Epithelial cell of prostate (primary cell): ENCODE measurements at regions not wholly inside any gene's neighbourhood (a gene's known extent, or its start where the extent isn't known, plus 50 kb on each side); places are given as distances from the start of the nearest gene placed in this dataset.

Experiments
- DNase-seq: peaks from one replicate; pipeline ENCODE4 v3.0.0-alpha.2; 2011; ENCODE audit warnings: low read depth, low spot score
- H3K27ac ChIP-seq: fragments of 450-650 bp; 2 replicates; pipeline ENCODE4 v1.5.1; 2017; ENCODE audit warnings: mild to moderate bottlenecking

- H3K27ac ChIP-seq: peak overlapping the region; percentile 7
- DNase-seq: no peak
Measured at GRCh38 chr14:76929927-76930326, 98.6 kb downstream of the IRF2BPL start.

GRCh38 chr14:76927971-76928700, 100.4 kb downstream of the IRF2BPL start:
- peak overlapping the region; percentile 48 for H3K27ac ChIP-seq

GRCh38 chr14:76926521-76927251, 100.5 kb downstream of the LRRC74A start:
- peak overlapping the region; percentile 48 for H3K27ac ChIP-seq
- no peak for DNase-seq

More at GRCh38 chr14:76927971-76928700, 100.4 kb downstream of the IRF2BPL start:
- no peak for DNase-seq

- no peak for DNase-seq
- H3K27ac ChIP-seq: no peak overlapping the region
Measured at GRCh38 chr14:76925097-76925441, 98.9 kb downstream of the LRRC74A start.

- no peak for DNase-seq
- no peak overlapping the region for H3K27ac ChIP-seq
Measured at GRCh38 chr14:76924371-76925096, 98.3 kb downstream of the LRRC74A start.

- no peak for DNase-seq
- H3K27ac ChIP-seq: no peak overlapping the region
Measured at GRCh38 chr14:76923431-76924370, 97.5 kb downstream of the LRRC74A start.

- H3K27ac ChIP-seq: no peak overlapping the region
- no peak for DNase-seq
Measured at GRCh38 chr14:76922584-76922983, 96.4 kb downstream of the LRRC74A start.

- no peak for DNase-seq
- no peak overlapping the region for H3K27ac ChIP-seq
Measured at GRCh38 chr14:76922092-76922491, 95.9 kb downstream of the LRRC74A start.

- DNase-seq: no peak
- no peak overlapping the region for H3K27ac ChIP-seq
Measured at GRCh38 chr14:76921088-76921399, 94.8 kb downstream of the LRRC74A start.

GRCh38 chr14:76920331-76921087, 94.3 kb downstream of the LRRC74A start:
- DNase-seq: no peak
- peak overlapping the region; percentile 97 for H3K27ac ChIP-seq

- no peak for DNase-seq
- peak overlapping the region; percentile 97 for H3K27ac ChIP-seq
Measured at GRCh38 chr14:76919431-76920330, 93.5 kb downstream of the LRRC74A start.
